DMS 273 (cell line): ENCODE measurements at regions not wholly inside any gene's neighbourhood (a gene's known extent, or its start where the extent isn't known, plus 50 kb on each side); places are given as distances from the start of the nearest gene placed in this dataset.
A peak's percentile ranks its signal among the peaks of the same experiment; 100 is the strongest.

Experiments used
- DNase-seq: peaks from one replicate; lab custom pipeline; 2025; ENCODE audit not compliant: unreplicated experiment; lab: John Stamatoyannopoulos, UW

- DNase-seq, result no peak
These were observed 154.4 kb downstream of the TLR4 start for GRCh38 chr9:117858561-117858960.

DNA sequence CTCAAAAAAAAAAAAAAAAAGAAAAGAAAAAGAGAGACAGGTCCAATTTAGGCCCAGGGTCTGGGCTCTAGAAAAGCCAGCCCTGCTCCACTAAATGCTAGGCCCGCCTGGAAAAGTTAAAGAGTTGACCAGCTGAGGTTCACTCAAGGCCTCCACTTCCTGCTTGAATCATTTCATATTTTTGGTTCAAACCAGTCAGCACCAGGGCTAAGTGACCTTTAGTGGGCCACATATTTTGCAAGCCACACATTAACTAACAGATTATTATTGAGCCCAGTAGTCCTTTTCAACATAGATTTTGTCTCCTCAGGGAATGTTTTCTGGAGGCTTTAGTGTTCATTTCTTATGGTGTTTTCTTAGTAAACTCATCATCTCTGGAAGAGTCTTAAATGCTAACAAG is 156.6 kb downstream of the TLR4 start:
- no peak for DNase-seq

GRCh38 chr9:117864385-117865057 is 160.3 kb downstream of the TLR4 start:
- DNase-seq, result no peak

DNA sequence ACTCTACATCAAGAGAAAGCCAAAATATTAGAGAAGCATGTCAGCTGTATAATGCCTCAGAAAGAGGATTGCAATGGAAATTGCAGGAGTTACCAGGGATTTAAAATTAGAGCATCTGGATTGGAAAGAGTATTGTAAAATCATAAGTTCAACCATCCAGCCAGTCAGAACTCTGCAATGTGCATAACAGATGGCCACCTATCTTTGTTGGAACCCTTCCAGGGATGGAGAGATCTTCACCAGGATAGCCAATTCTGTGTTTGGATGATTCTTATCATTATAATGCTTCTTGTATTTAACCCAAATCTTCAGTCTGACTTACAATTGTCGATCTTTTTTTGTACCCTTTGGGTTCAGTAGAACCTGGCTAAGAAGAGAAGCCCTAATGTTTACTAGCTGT is 164.4 kb downstream of the TLR4 start:
- peak; percentile 51 for DNase-seq

GRCh38 chr9:117869287-117869686 is 165.1 kb downstream of the TLR4 start:
- no peak for DNase-seq

GRCh38 chr9:117869712-117870111 is 165.5 kb downstream of the TLR4 start:
- DNase-seq, result no peak

GRCh38 chr9:117873664-117874063 is 169.5 kb downstream of the TLR4 start:
- no peak for DNase-seq

- DNase-seq, result no peak
These were observed 171.7 kb downstream of the TLR4 start for GRCh38 chr9:117875886-117876285.

- DNase-seq, result no peak
These were observed 178.0 kb downstream of the TLR4 start for GRCh38 chr9:117882171-117882570.

DNA sequence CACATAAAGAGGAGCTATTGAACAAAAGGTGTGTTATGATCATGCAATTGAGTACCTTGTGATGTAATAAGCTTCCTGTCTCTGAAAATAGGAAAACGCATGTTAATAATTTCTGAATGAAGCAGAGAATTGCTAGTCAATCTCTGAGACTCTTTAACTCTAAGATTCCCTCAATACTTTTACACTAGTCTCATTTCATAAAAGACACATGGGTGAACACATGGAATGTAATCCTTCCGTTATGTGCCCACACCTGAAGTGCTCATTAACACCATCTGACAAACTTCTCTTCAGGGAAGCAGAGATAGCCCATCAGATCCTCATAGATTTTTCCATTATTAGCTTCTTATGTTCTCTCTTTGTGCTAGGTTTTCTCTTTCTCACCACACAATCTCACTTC is 182.4 kb downstream of the TLR4 start:
- DNase-seq, result no peak

GRCh38 chr9:117887383-117887782 is 183.2 kb downstream of the TLR4 start:
- no peak for DNase-seq

DNA sequence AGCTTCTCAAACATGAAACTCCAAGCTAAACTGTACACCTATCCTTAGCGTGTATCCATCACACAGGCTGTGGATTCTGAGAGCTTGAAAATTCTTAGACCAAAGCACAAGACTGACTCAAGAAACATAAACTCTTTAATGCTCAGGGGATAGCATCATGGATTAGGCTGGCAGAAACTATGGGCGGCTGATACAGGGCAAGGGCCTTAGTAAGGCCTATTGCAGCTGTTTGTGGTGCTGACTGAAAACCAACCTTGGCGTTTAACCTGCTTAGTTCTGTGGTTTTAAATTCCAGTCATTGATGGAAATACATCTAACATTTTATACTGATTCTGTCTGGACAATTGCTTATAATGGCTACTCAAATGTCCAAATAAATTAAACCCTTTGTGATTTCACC is 183.7 kb downstream of the TLR4 start:
- DNase-seq, result no peak

GRCh38 chr9:117903453-117903852 is 199.2 kb downstream of the TLR4 start:
- DNase-seq, result no peak

- no peak for DNase-seq
These were observed 202.6 kb downstream of the TLR4 start for GRCh38 chr9:117906763-117907162.

- no peak for DNase-seq
These were observed 203.2 kb downstream of the TLR4 start for GRCh38 chr9:117907420-117907819.

DNA sequence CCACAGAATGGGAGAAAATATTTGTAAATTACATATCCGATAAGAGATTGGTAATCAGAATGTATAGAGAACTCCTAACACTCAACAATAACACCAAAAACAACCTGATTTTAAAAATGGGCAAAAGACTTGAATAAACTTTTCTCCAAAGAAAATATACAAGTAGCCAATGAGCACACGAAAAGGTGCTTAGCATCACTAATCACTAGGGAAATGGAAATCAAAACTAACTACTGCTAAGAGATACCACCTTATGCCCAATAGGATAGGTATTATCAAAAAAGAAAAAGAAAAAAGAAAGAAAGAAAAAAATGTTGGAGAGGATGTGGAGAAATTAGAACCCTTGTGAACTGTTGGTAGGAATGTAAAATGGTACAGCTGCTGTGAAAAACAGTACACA is 212.1 kb downstream of the TLR4 start:
- DNase-seq, result peak; percentile 49

DNA sequence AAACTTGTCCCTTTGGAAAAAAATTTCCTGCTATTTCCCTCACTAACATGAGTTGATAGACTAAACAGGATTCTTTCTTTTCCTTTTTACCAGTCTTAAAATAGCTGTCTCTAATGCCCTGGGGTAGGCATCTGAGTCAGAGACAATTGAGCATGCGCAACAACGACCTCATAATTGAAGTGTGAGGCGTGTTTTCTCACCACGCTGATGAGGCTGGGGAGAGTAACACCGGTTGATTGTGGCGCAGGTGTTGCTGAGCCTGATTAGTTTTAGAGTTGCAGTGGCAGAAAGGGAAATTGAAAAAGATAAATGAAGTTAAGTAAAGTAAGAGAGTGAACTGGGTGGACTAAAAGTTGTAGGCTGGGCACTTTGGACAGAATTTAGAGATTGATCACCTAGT is 213.7 kb downstream of the TLR4 start:
- no peak for DNase-seq

- DNase-seq, result peak; percentile 95
These were observed 215.3 kb downstream of the TLR4 start for GRCh38 chr9:117919538-117919937.

GRCh38 chr9:117926031-117926658 is 221.9 kb downstream of the TLR4 start:
- DNase-seq, result no peak

DNA sequence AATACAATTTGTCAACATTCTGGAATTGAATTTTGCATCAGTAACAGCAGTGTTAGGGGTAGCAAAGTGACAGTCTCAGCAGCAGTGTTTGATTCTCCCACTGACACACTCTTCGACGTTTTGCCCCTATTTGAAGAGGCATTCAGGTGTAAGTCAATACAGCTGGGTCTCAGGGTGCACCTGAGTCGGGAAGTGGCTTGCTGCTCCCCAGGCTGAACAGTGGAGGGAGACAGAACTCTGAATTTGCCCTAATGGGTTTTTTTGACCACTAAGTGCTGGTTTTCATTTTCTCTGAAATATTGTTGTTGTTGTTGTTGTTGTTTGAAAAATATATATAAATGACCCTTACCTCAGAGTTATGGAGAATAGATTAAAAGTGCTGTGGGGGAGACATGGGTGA is 223.2 kb downstream of the TLR4 start:
- DNase-seq, result peak; percentile 6

GRCh38 chr9:117929868-117930267 is 225.7 kb downstream of the TLR4 start:
- peak; percentile 27 for DNase-seq

GRCh38 chr9:117932585-117932984 is 228.4 kb downstream of the TLR4 start:
- no peak for DNase-seq
